ENCODE measurements at regions not wholly inside any gene's neighbourhood (a gene's known extent, or its start where the extent isn't known, plus 50 kb on each side); places are given as distances from the start of the nearest gene placed in this dataset.

DNA sequence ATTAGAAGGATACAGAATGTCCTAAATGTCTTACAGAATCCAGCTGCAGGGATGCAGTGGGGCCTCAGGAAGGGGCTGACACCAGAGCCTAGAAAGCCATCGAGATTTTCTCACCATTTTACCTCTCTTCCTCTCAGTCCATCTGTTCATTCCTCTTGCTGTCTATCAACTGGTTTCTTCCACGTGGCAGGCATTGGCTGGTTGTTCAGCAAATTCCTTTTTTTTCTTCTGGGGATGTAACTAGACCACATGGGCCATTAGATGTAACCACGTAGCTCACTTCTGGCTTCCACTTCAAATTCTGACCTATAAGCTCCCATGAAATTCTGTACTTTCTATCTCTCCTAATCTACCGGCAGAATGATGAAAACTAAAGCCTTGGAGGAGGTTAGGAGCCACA is 93.6 kb upstream of the MTAP start:
- Mint-ChIP-seq H3K27me3 (ENCODE audit: unreplicated experiment) (no peaks in the 10 kb centered on the region), H3K9me3 (ENCODE audit: unreplicated experiment) (no peaks in the 10 kb centered on the region), H3K36me3 (ENCODE audit: low read depth, unreplicated experiment) (no peaks in the 10 kb centered on the region), H3K4me1 (ENCODE audit: unreplicated experiment) (peaks cover 8% of the 10 kb centered on the region), H3K27ac (ENCODE audit: unreplicated experiment) (no peak overlapping the region), H3K4me3 (ENCODE audit: unreplicated experiment) (no peak overlapping the region)
- DNase-seq (ENCODE audit: low spot score), result no peak
- TF ChIP-seq, protein P1, sequence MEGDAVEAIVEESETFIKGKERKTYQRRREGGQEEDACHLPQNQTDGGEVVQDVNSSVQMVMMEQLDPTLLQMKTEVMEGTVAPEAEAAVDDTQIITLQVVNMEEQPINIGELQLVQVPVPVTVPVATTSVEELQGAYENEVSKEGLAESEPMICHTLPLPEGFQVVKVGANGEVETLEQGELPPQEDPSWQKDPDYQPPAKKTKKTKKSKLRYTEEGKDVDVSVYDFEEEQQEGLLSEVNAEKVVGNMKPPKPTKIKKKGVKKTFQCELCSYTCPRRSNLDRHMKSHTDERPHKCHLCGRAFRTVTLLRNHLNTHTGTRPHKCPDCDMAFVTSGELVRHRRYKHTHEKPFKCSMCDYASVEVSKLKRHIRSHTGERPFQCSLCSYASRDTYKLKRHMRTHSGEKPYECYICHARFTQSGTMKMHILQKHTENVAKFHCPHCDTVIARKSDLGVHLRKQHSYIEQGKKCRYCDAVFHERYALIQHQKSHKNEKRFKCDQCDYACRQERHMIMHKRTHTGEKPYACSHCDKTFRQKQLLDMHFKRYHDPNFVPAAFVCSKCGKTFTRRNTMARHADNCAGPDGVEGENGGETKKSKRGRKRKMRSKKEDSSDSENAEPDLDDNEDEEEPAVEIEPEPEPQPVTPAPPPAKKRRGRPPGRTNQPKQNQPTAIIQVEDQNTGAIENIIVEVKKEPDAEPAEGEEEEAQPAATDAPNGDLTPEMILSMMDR (IDR thresholded peaks at IDR 0.05; ENCODE audit: unreplicated experiment), result no peak

DNA sequence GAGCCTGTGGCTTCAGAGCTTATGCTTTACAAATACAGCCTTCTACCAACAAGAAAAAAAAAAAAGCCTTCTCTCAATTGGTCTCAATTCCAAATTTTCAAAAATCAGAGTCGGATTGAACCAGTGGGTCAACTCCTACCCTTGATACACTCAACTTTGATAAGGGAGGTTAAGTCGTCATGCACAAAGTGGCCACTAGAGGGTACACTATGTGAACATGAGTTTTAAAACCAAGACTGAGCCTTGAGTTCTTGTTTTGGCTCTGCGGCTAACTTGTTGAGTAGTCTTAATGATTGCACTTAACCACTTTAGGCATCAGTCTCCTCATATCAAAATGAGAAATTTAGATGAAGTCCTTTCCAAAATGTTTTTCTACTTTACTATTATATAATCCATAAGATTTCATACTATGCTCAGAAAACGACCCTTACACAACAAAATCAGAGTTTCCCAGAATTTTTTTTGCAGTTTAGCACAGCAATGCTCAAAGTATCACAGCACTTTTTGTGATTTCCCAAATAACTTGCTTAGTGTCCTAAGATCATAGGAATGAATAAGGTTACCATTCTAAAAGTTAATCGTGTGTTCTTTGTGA is 92.9 kb upstream of the MTAP start:
- Mint-ChIP-seq H3K9me3 (ENCODE audit: unreplicated experiment) (no peaks in the 10 kb centered on the region), H3K36me3 (ENCODE audit: low read depth, unreplicated experiment) (no peaks in the 10 kb centered on the region), H3K27me3 (ENCODE audit: unreplicated experiment) (no peaks in the 10 kb centered on the region), H3K4me1 (ENCODE audit: unreplicated experiment) (peaks cover 8% of the 10 kb centered on the region), H3K27ac (ENCODE audit: unreplicated experiment) (no peak overlapping the region), H3K4me3 (ENCODE audit: unreplicated experiment) (no peak overlapping the region)
- DNase-seq (ENCODE audit: low spot score), result peak; percentile 73
- TF ChIP-seq, protein P1 (IDR thresholded peaks at IDR 0.05; ENCODE audit: unreplicated experiment), result peak; percentile 95

DNA sequence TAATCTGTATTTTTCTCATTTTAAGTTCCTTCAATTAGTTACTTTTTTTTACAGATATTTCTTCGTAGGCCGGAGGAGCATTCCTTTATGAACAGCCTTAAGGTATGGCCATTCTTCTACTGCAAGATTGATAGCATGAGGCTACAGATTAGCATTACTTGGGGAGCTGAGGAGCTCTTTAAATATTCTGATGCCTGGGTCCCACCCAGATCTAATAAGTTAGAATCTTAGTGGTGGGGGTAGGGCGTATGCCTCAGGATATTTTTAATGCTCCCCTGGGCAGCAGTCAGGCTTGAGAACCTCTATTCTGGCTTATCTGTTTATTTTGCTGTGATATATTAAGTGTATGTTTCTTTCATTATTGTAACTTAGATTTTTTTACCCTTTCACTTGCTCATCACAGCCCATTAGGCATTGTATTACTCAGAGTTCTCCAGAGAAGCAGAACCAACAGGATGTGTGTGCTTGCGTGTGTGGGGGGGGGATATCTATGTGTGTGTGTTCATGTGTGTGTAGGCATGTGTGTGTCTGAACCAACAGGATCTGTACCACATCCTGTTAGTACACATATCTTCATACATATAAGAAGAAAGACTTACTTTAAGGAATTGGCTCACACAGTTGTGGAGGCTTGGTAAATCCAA is 91.8 kb upstream of the MTAP start:
- DNase-seq (ENCODE audit: low spot score), result no peak
- Mint-ChIP-seq H3K4me1 (ENCODE audit: unreplicated experiment) (peaks cover 8% of the 10 kb centered on the region), H3K9me3 (ENCODE audit: unreplicated experiment) (no peaks in the 10 kb centered on the region), H3K27me3 (ENCODE audit: unreplicated experiment) (no peaks in the 10 kb centered on the region), H3K27ac (ENCODE audit: unreplicated experiment) (no peak overlapping the region), H3K4me3 (ENCODE audit: unreplicated experiment) (no peak overlapping the region), H3K36me3 (ENCODE audit: low read depth, unreplicated experiment) (no peaks in the 10 kb centered on the region)
- TF ChIP-seq, protein P1 (IDR thresholded peaks at IDR 0.05; ENCODE audit: unreplicated experiment), result no peak

DNA sequence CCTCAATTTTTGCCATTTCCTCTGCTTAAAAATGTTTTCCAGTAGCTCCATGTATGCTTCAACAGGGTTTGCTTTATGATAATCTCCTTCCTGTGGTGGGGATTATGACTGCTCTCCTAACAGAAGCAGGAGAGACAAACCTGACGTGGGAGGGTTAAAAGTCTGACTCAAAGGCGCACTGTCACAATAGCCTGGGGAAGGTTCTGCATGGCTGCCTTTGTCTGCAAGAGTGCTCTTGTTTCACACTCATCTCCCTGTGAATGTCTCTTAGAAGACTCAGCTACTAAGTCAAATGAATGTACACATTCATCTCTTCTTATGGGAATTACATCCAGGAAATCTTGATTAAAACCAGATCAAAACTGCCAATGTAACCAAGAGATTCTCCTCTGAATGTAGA is 90.9 kb upstream of the MTAP start:
- H3K27me3 Mint-ChIP-seq (ENCODE audit: unreplicated experiment), result no peaks in the 10 kb centered on the region
- DNase-seq (ENCODE audit: low spot score), result no peak
- no peak overlapping the region for H3K27ac Mint-ChIP-seq (ENCODE audit: unreplicated experiment)
- TF ChIP-seq, protein P1 (IDR thresholded peaks at IDR 0.05; ENCODE audit: unreplicated experiment), result no peak
- H3K4me3 Mint-ChIP-seq (ENCODE audit: unreplicated experiment), result no peak overlapping the region
- no peaks in the 10 kb centered on the region for H3K36me3 Mint-ChIP-seq (ENCODE audit: low read depth, unreplicated experiment)
- H3K9me3 Mint-ChIP-seq (ENCODE audit: unreplicated experiment), result no peaks in the 10 kb centered on the region
- peaks cover 8% of the 10 kb centered on the region for H3K4me1 Mint-ChIP-seq (ENCODE audit: unreplicated experiment)

DNA sequence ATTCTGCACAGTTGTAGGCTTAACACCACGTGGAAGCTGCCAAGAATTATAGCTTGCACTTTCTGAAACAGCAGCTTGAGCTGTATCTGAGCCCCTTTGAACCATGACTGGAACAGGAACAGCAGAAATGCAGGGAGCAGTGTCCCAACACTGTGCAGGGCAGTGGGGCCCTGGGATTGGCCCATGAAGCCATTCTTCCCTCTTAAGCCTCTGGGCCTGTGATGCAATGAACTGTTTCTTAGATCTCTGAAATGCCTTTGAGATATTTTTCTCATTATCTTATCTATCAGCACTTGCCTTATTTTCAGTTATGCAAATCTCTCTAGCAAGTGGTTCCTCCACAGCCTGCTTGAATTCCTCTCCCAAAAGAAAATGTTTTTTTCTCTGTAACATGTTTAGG is 87.0 kb upstream of the MTAP start:
- H3K27ac Mint-ChIP-seq (ENCODE audit: unreplicated experiment), result no peak overlapping the region
- TF ChIP-seq, protein P1 (IDR thresholded peaks at IDR 0.05; ENCODE audit: unreplicated experiment), result no peak
- DNase-seq (ENCODE audit: low spot score), result no peak
- H3K36me3 Mint-ChIP-seq (ENCODE audit: low read depth, unreplicated experiment), result no peaks in the 10 kb centered on the region
- no peak overlapping the region for H3K4me3 Mint-ChIP-seq (ENCODE audit: unreplicated experiment)
- H3K4me1 Mint-ChIP-seq (ENCODE audit: unreplicated experiment), result peaks cover 8% of the 10 kb centered on the region
- peaks cover 2% of the 10 kb centered on the region for H3K27me3 Mint-ChIP-seq (ENCODE audit: unreplicated experiment)
- H3K9me3 Mint-ChIP-seq (ENCODE audit: unreplicated experiment), result no peaks in the 10 kb centered on the region
